MCF 10A (cell line): ENCODE measurements at regions not wholly inside any gene's neighbourhood (a gene's known extent, or its start where the extent isn't known, plus 50 kb on each side); places are given as distances from the start of the nearest gene placed in this dataset.

ENCODE experiments used
- BruUV-seq: library from RNA; stranded (reverse); fragments of 400-500 nt; replicated peaks from 2 replicates; lab custom pipeline; 2021; lab: Mats Ljungman, UMichigan
- CTCF ChIA-PET: fragments of 300-600 bp; sonication (Branson Sonifier 250); formaldehyde crosslinking; extraction: SDS; loops from one replicate; lab custom pipeline; 2021; ENCODE audit warnings: antibody characterized with exemption, inconsistent platforms; lab: Yijun Ruan, JAX
- POLR2A ChIA-PET: fragments of 300-600, 350-650 bp; sonication (Branson Sonifier 250); formaldehyde crosslinking; extraction: SDS; loops from one replicate; lab custom pipeline; 2020; ENCODE audit warnings: antibody characterized with exemption, inconsistent platforms; lab: Yijun Ruan, JAX
- DNase-seq: peaks from one replicate; pipeline ENCODE4 v3.0.0-alpha.2; 2018; ENCODE audit not compliant: unreplicated experiment
- H3K27ac Mint-ChIP-seq: one replicate; pipeline ENCODE4 v1.8.0; 2022; ENCODE audit warnings: mild to moderate bottlenecking, low read depth, mixed read lengths; ENCODE audit not compliant: unreplicated experiment
- H3K27me3 Mint-ChIP-seq: one replicate; pipeline ENCODE4 v1.8.0; 2022; ENCODE audit warnings: mixed read lengths; ENCODE audit not compliant: insufficient read depth, unreplicated experiment
- H3K36me3 Mint-ChIP-seq: one replicate; pipeline ENCODE4 v1.8.0; 2022; ENCODE audit warnings: mild to moderate bottlenecking, moderate library complexity, mixed read lengths; ENCODE audit not compliant: insufficient read depth, unreplicated experiment
- H3K4me1 Mint-ChIP-seq: one replicate; pipeline ENCODE4 v1.8.0; 2022; ENCODE audit warnings: mixed read lengths; ENCODE audit not compliant: insufficient read depth, unreplicated experiment
- H3K4me3 Mint-ChIP-seq: one replicate; pipeline ENCODE4 v1.8.0; 2022; ENCODE audit warnings: mild to moderate bottlenecking, moderate library complexity, mixed read lengths; ENCODE audit not compliant: unreplicated experiment
- H3K9me3 Mint-ChIP-seq: one replicate; pipeline ENCODE4 v1.8.0; 2022; ENCODE audit warnings: mixed read lengths; ENCODE audit not compliant: unreplicated experiment
- intact Hi-C: fragments of 100-400 bp; cut with micrococcal nuclease; formaldehyde crosslinking; loops from 2 replicates; pipeline ENCODE4 v1.14.1; 2022
- TF ChIP-seq, protein P1 (sequence below): fragments of 200-600 bp; IDR thresholded peaks from one replicate; pipeline ENCODE4 v1.8.0; 2022; ENCODE audit warnings: antibody characterized with exemption, mild to moderate bottlenecking; ENCODE audit not compliant: unreplicated experiment

GRCh38 chr2:234252772-234253171 lies 202.3 kb downstream of the SPP2 start:
- peaks cover 42% of the 10 kb centered on the region for H3K4me1 Mint-ChIP-seq
- CTCF ChIA-PET, result interaction anchor here (0.6 kb wide), 1 partner anchor 292 kb away, joined by 3 read pairs; no protein-coding TSS in a partner anchor
- DNase-seq, result peak; percentile 65
- BruUV-seq, result no TSS peak
- H3K27me3 Mint-ChIP-seq, result no peaks in the 10 kb centered on the region
- TF ChIP-seq, protein P1, sequence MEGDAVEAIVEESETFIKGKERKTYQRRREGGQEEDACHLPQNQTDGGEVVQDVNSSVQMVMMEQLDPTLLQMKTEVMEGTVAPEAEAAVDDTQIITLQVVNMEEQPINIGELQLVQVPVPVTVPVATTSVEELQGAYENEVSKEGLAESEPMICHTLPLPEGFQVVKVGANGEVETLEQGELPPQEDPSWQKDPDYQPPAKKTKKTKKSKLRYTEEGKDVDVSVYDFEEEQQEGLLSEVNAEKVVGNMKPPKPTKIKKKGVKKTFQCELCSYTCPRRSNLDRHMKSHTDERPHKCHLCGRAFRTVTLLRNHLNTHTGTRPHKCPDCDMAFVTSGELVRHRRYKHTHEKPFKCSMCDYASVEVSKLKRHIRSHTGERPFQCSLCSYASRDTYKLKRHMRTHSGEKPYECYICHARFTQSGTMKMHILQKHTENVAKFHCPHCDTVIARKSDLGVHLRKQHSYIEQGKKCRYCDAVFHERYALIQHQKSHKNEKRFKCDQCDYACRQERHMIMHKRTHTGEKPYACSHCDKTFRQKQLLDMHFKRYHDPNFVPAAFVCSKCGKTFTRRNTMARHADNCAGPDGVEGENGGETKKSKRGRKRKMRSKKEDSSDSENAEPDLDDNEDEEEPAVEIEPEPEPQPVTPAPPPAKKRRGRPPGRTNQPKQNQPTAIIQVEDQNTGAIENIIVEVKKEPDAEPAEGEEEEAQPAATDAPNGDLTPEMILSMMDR, result no peak
- peak overlapping the region; percentile 94 for H3K27ac Mint-ChIP-seq
- intact Hi-C loops, result no loop called here
- H3K4me3 Mint-ChIP-seq, result no peak overlapping the region
- H3K36me3 Mint-ChIP-seq, result no peaks in the 10 kb centered on the region
- H3K9me3 Mint-ChIP-seq, result no peaks in the 10 kb centered on the region
- POLR2A ChIA-PET, result interaction anchor here (1.6 to 3.4 kb wide), 4 partner anchors 49 to 243 kb away, joined by 4 to 21 read pairs (median 8); partner anchors contain the start of gene ARL4C

DNA sequence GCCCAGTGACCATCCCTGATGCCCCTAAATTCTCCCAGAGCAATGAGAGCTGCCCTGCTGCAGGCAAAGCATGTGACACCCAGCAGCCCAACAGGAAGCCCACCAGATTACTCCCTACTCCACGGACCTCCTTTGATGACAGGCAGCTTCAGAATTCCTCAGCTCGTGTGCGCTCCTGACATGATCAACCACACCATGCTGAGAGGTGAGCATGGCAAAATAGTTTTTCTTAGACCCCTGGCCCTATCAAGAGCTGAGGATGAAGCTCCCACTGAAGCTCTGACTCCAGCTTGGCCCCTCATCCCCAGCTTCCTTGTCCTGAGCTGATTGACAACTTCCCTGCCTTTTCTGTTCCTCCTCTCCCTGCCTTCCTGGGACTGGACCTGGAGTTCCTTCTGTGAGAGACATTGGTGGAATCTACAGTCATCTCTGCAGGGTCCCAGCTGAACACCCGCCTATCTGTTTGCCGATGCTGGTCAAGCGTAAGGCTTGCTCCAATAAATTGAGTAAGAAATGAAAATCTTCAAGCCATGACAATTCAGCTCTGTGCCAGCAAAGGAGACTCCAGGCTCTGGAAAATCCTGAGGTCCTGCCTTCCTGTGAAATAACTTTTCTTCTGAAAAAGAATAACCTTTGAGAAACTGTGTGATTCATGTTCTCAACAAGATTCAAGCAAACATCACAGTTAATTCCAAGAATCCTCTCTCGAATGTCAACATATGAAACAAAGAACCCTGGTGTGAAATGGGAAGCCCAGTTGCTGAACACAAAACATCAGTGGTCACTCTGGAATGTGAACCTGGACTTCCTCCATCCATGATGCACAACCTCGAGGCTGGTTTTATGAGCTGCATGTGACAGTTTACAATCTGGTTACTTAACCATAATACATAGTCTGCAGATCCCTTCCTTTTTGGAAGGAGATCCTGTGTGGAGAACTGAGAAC lies 201.1 kb downstream of the SPP2 start:
- CTCF ChIA-PET, result interaction anchor here (0.6 to 1.0 kb wide), 5 partner anchors 10 to 293 kb away, joined by 3 to 4 read pairs (median 3); no protein-coding TSS in a partner anchor
- intact Hi-C loops, result no loop called here
- DNase-seq, result peak; percentile 96
- BruUV-seq, result no TSS peak
- Mint-ChIP-seq H3K27ac (peak overlapping the region; percentile 94), H3K27me3 (no peaks in the 10 kb centered on the region), H3K9me3 (no peaks in the 10 kb centered on the region), H3K4me1 (peaks cover 38% of the 10 kb centered on the region), H3K36me3 (no peaks in the 10 kb centered on the region), H3K4me3 (peak overlapping the region; percentile 40)
- POLR2A ChIA-PET, result interaction anchor here (0.6 to 3.4 kb wide), 12 partner anchors 8 to 570 kb away, joined by 3 to 21 read pairs (median 3); partner anchors contain the start of gene ARL4C
- TF ChIP-seq, protein P1, result no peak

- Mint-ChIP-seq H3K27ac (peak overlapping the region; percentile 94), H3K4me1 (peaks cover 42% of the 10 kb centered on the region), H3K9me3 (no peaks in the 10 kb centered on the region), H3K36me3 (no peaks in the 10 kb centered on the region), H3K27me3 (no peaks in the 10 kb centered on the region), H3K4me3 (no peak overlapping the region)
- no peak for DNase-seq
- no TSS peak for BruUV-seq
- intact Hi-C loops, result no loop called here
- ChIA-PET CTCF (no interaction called here), POLR2A (interaction anchor here (0.9 to 3.4 kb wide), 7 partner anchors 48 to 245 kb away, joined by 3 to 21 read pairs (median 4); partner anchors contain the start of gene ARL4C)
- TF ChIP-seq, protein P1, result no peak
These were observed 200.4 kb downstream of the SPP2 start for GRCh38 chr2:234250926-234251325.

GRCh38 chr2:234249873-234250272 lies 199.4 kb downstream of the SPP2 start:
- Mint-ChIP-seq H3K9me3 (no peaks in the 10 kb centered on the region), H3K4me1 (peaks cover 53% of the 10 kb centered on the region), H3K4me3 (no peak overlapping the region), H3K27me3 (no peaks in the 10 kb centered on the region), H3K36me3 (no peaks in the 10 kb centered on the region), H3K27ac (peak overlapping the region; percentile 94)
- ChIA-PET POLR2A (interaction anchor here (0.7 to 3.4 kb wide), 11 partner anchors 9 to 246 kb away, joined by 3 to 21 read pairs (median 3); partner anchors contain the start of gene ARL4C), CTCF (no interaction called here)
- BruUV-seq, result no TSS peak
- intact Hi-C loops, result no loop called here
- peak; percentile 92 for DNase-seq
- TF ChIP-seq, protein P1, result no peak
